HK-2 (cell line): ENCODE measurements at regions not wholly inside any gene's neighbourhood (a gene's known extent, or its start where the extent isn't known, plus 50 kb on each side); places are given as distances from the start of the nearest gene placed in this dataset.
"Not testable (repeated sequence)": the region's sequence is repeated elsewhere in the genome, so short reads cannot be mapped to it uniquely, and the experiment has no call there.

Experiments
- DNase-seq: peaks from one replicate; pipeline ENCODE4 v3.0.0-alpha.2; 2018; ENCODE audit not compliant: unreplicated experiment

DNA sequence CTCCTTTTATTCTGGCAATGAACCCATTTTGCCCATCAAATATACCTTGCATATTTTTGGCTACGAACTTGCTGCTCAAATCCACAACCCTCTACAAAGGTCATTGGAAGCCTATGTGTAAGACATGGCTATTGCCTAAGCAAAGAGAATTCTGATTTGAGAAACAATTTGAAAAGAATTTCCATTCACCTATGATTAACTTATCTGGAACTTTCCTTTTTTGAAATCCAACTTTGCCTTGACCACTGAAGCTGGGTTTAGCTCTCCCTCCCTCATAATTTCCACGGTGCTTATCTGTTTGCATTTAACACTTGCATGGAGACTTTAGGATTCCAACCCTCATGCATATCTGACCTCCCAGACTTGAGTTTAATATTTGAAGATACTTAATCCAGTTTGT, 1514.7 kb upstream of the SLC10A2 start:
- DNase-seq = no peak

DNA sequence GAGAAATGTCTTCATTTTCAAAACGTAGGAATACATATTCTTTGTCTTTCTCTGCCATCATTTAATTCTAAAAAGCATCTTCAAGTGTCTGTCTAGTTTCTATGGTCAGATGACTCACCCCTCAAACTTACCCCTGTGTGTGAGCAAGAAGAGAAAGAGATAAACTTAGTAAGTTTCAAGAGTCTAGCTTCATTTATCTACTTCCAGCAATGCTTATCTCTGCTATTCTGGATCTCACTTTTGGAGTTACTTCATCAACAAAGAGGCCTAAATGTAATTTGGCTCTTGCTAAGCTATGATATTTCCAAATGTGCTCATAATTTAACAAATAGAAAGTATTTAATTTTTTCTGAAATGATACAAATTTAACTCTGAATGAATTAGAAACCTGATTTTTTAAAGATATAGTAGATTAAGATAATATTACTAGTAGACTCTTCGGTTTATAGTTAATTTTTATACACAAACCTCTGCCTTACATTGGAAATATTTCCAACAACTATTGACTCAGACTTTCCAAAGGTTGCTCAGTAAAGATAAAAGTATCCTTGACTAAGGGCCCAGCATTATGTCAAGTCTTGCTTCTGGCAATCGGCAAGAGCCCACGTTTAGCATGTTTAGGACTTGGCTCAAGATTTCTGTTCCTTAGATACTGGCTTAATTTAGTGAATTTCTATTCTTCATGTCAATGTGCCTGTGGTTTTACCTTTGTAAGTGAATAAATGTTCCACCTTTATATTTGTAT, 1511.0 kb upstream of the SLC10A2 start:
- DNase-seq = no peak

GRCh38 chr13:104571893-104572229, 1505.6 kb upstream of the SLC10A2 start:
- no peak for DNase-seq

DNA sequence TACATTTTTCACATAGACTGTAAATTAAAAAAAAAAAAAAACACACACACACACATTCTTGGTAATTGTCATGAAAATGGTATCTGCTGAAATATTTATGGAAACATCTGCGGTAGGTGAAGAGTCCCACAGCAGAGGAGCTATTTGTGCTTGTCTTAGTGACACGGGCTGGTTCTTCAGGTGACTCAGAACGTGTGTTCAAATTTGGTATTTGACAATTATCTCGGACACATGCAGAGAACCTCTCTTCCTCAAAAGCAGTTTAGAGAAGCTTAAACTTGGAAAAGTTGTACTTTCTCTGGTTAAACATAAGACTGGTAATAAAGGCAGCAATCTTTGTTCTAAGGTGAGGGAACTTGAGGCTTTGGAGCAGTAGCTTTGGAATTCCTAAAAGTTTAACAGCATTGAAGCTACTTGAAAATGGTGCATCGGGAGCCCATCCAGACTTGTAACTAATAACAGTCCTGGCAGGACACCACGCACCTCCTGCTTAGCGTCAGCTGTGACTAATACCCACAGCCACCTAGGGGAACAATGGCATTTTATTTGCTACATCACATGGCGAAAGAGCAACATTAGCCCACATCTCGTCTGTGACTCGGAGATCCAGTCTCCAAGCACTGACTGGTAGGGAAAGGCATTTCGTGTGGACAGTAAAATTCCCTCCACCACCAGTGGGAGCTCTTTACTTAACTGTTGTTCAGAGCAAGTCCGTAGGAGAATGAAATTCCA, 1505.1 kb upstream of the SLC10A2 start:
- DNase-seq = peak; percentile 57

- DNase-seq = no peak
Observed at GRCh38 chr13:104567114-104567513, 1500.9 kb upstream of the SLC10A2 start.

DNA sequence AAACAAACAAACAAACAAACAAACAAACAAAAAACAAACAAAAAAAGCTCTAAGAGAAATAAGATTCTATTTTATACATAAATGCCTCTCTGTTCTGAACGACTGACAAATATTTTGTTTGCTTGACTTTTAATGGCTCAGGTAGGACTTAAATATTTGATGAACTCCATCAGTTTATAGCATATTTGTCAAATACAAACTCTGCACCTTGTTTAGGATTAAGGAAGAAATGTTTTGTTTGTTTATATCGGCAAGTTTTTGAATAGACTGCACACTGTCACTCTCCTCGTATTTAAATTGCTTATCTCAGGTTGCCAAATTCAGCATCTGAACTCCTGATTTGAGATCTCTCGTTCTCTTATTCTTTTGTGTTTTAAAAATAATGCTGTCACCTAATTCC, 1499.7 kb upstream of the SLC10A2 start:
- DNase-seq = no peak

GRCh38 chr13:104553896-104554295, 1487.7 kb upstream of the SLC10A2 start:
- DNase-seq = no peak

DNA sequence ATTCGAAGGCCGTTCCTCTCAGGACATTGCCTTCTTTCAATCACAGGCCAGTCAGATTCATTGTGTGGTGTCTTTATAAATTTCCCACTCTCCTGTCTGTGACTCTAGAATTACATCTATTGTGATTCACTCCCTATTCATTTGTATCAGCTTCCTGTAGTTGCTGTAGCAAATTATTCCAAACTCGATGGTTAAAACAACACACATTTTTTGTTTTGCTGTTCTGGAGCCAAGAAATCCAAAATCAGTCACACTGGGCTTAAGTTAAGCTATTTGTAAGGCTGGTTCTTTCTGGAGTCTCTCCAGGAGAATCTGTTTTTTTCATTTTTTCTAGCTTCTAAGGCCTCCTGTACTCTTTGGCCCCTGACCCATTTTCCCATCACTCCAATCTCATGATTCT, 1487.0 kb upstream of the SLC10A2 start:
- DNase-seq = no peak

DNA sequence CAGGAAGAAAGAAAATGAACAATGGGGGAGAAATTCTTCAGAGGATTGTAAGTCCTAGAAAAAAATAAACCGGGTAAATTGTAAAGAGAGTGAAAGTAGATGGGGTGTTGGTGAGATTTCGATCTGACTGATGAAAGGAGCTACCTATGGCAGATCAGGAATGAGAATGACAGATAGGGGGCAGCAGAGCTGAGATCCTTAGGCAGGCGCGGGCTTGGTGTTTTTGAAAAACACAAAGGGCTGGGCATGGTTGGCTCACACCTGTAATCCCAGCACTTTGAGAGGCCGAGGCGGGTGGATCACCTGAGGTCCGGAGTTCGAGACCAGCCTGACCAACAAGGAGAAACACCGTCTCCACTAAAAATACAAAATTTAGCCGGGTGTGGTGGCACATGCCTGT, 1468.6 kb upstream of the SLC10A2 start:
- DNase-seq = no peak

DNA sequence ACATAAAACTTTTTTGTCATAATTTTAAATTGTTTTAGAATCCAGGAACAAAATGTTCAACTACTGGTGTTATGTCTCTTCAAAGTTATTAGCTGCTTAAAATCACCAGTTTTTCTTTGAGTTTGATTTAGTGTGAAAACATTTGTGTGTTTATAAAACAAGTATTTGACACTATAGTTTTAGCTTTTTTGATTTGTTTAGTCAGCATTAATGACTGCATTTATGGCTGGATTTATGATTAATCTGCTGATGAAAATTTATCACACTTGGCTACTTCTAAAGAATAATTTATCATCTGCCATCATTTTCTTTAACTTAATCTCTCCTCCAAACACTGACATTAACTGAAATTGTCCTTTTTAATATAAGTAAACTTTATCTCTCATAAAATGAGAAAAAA, 1465.9 kb upstream of the SLC10A2 start:
- no peak for DNase-seq

DNA sequence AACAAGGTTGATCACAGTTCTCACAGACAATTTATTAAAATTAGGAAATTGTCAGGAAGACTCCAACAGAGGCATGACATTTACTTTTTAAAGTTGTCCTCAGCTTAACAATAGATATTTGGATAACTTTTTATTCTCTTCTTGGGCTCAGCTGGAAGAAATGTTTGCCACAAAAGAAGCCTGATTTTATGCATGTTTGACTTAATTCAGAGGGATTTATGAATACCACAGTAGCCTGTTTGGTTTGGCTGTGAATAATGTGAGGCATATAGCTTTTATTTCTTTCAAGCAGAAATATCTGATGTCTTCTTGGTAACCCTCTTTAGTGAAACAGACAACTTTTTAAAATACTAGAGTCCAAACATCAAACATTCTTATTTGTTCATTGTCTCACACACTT, 1464.5 kb upstream of the SLC10A2 start:
- no peak for DNase-seq

- DNase-seq = no peak
Observed at GRCh38 chr13:104526561-104526960, 1460.3 kb upstream of the SLC10A2 start.

DNA sequence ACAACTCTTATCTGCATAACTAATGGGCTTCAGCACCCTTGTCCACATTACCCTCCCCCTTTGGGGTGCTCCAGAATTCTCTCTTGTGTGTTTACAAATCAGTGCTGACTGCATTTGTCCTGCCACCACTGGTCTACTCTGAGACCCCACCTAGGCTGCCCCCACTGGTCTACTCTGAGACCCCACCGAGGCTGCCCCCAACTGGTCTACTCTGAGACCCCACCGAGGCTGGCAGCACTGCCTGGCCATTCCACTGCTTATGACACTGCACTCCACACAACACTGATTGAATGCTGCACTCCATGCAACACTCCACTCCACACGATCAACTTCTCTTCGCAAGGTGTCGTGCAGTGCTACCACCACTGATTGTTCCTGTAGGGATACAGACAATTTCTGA, 1459.2 kb upstream of the SLC10A2 start:
- no peak for DNase-seq

DNA sequence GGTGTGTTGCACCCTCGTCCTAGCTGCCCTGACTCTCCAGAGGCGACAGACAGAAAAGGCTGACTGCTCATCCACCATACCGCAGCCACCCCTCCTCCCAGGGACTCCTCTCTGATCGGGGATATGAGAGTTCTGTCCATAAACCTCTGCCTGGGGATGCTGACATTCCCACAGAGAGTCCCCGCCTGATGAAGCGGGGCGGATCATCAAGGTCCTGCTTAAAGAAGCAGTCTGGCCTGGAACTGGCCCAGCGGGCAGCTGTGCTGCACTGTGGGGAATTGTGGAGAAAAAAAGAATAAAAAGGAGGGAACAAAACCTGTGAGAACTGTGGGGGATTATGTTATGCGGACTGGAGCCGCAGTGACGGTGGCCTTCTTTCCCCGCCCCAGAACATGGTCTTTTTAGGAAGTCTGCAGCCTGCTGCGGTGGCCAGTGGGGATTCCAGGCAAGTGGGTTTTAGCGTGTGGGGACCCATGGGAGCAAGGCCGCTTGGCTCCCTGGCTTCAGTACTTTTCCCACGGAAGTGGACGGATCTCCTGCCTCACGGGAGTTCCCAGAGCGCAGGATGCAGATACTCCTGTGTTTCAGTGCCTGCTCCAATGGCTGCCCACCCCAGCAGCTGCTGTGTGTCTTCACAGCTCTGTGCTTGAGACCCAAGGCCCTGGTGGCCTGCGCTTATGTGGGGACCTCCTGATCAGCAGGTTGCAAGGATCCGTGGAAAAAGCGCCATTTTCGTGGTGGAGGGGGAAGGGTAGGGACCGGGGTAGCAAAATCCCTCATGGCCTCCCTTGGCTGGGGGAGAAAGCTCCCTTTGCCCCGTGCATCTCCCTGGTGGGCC, 1456.2 kb upstream of the SLC10A2 start:
- no peak for DNase-seq

DNA sequence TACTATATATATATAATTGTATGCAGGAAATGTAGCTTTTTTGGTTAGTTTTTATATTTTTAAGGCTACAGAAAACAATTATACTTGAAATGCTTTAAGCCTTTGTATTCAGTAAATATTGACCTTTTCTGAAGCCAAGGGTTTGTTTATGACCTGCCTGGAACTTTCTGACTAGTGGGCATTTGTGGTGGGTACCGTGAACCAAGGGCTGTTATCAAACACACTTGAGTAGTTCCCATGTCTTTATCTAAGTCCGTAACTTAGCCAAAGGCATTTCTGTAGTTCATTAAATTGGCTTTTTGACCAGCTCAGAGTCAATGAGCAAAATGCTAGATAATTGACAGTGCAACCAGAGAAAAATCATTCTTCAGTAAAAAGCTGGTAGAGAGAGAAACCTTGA, 1444.2 kb upstream of the SLC10A2 start:
- no peak for DNase-seq

DNA sequence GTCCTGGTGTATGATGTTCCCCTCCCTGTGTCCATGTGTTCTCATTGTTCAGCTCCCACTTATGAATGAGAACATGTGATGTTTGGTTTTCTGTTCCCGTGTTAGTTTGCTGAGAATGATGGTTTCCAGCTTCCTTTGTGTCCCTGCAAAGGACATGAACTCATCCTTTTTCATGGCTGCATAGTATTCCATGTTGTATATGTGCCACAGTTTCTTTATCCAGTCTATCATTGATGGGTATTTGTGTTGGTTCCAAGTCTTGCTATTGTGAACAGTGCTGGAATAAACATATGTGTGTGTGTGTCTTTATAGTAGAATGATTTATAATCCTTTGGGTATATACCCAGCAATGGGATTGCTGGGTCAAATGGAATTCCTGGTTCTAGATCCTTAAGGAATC, 1427.3 kb upstream of the SLC10A2 start:
- DNase-seq = not testable (repeated sequence)

DNA sequence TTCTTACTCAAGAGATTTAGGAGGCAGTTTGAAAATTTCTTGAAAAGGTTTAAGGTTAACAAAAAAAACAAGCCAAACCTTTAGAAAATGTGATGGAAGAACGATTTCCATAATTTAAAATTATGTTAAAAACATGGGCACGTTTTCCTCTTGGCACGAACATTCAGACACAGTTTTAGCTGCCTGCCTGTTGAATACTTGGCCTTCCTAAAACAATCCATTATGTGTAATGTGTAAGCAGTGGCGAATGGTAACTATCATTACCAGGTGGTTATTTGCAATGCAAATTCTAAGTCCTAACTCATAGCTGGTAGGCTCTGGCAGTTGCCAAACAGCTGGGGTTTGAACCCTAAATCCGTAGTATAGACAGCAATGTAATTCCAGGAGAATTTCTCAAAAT, 1425.7 kb upstream of the SLC10A2 start:
- no peak for DNase-seq

DNA sequence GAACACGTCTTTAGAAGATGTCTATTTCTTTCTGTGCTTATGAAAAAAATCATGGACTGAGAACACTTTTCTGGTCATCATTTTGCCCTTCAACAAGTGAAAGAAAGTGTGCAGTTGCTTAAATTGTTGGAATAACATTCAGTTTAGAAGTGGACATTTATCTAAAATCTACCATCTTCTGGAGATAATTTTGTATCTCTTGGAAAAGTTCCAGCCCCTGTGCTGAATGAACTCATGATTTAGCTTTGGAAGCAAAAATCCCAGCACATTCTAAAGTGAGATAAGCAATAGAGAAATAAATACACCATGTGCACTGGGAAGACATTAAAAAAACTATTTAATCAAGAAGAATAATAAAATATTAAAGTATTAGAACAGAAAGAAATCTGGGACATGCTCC, 1420.8 kb upstream of the SLC10A2 start:
- no peak for DNase-seq

GRCh38 chr13:104485571-104485970, 1419.4 kb upstream of the SLC10A2 start:
- no peak for DNase-seq

DNA sequence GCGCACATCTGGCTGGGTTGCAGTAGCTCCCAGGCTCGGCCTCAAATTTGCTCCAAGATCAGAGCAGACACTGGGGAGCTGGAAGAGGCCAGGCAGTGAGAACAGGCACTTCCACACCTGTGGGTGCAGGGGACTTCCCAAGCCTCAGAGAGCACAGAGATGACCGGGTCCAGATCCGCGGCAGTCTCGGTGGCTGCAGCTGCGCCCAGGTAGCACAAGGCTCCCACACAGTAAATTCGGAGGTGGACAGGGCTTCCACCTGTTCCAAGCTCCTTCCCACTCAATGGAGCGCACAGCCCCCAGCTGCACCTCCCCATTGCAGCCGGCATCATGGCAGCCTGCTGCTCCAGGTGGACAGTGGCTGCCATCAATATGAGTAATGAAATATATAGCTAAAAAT, 1417.4 kb upstream of the SLC10A2 start:
- DNase-seq = no peak

DNA sequence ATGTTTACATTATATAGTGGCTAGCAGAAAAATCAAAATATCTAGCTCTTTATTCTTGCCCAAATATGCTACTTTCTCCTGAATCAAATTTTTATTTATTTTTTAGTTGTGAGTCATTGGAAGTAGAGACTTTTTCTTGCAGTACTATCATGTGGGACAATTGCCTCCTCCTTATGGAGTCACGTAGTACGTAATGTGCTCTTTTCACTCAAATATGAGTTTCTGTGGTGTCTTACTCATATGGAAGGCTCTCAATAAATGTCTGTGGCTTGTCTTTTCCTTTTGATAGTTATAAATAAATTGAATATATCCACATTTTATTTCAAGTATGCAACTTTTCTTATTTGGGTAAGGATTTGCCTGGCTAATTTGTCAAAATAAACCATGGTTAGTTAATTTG, 1411.0 kb upstream of the SLC10A2 start:
- DNase-seq = no peak

GRCh38 chr13:104473936-104474335, 1407.7 kb upstream of the SLC10A2 start:
- no peak for DNase-seq

DNA sequence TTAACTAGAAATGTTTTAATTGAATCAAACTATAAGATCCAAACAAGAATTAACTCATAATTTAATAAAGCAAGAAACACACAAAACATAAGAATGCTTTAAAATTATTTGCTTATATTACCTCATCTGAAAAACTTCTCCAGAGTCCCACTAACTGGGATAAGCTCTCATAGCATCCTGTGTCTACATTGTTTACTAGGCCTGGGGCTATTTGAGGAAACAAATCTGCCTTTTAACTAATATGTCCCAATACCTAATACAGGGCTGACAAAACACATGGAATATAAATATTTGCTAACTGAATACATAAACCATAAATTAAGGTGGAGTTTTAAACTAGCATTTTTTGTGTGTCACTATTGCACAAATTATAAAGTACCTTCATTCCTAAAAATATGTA, 1399.8 kb upstream of the SLC10A2 start:
- DNase-seq = no peak
